GM23338 (cell line): ENCODE measurements at regions not wholly inside any gene's neighbourhood (a gene's known extent, or its start where the extent isn't known, plus 50 kb on each side); places are given as distances from the start of the nearest gene placed in this dataset.

Experiments
- CTCF ChIP-seq, 2 experiments: fragments of 200-600 bp in 1 of 2; sonication (generic) in 1 of 2; conservative IDR thresholded peaks; 2 replicates each; pipeline versions ENCODE4 v1.5.1 to v1.6.1; 2016 to 2017; ENCODE audit warnings: antibody characterized with exemption in 2 of 2, low read depth in 2 of 2, mild to moderate bottlenecking in 2 of 2, moderate library complexity in 1 of 2
- EZH2 ChIP-seq: fragments of 200-600 bp; sonication (generic); IDR thresholded peaks from one replicate; pipeline ENCODE4 v1.8.0; 2017; ENCODE audit warnings: antibody characterized with exemption, mild to moderate bottlenecking, low read depth; ENCODE audit not compliant: unreplicated experiment
- EZH2phosphoT487 ChIP-seq: fragments of 200-600 bp; sonication (generic); IDR thresholded peaks from one replicate; pipeline ENCODE4 v1.8.1; 2018; ENCODE audit warnings: antibody characterized with exemption; ENCODE audit not compliant: unreplicated experiment
- JUNB ChIP-seq: IDR thresholded peaks from one replicate; pipeline ENCODE4 v1.6.1; 2016; ENCODE audit warnings: antibody characterized with exemption; ENCODE audit not compliant: unreplicated experiment
- NANOG ChIP-seq: IDR thresholded peaks from 2 replicates; pipeline ENCODE4 v1.6.1; 2016; ENCODE audit warnings: antibody characterized with exemption, borderline replicate concordance

GRCh38 chr12:87596134-87596533, 433.1 kb downstream of the C12orf50 start:
- TF ChIP-seq CTCF (conservative IDR thresholded peaks at IDR 0.05; ENCODE audit: low read depth in 2 of 2) (no peak), JUNB (no peak), NANOG (no peak), EZH2 (no peak), EZH2phosphoT487 (no peak)
